ENCODE measurements at regions not wholly inside any gene's neighbourhood (a gene's known extent, or its start where the extent isn't known, plus 50 kb on each side); places are given as distances from the start of the nearest gene placed in this dataset.

DNA sequence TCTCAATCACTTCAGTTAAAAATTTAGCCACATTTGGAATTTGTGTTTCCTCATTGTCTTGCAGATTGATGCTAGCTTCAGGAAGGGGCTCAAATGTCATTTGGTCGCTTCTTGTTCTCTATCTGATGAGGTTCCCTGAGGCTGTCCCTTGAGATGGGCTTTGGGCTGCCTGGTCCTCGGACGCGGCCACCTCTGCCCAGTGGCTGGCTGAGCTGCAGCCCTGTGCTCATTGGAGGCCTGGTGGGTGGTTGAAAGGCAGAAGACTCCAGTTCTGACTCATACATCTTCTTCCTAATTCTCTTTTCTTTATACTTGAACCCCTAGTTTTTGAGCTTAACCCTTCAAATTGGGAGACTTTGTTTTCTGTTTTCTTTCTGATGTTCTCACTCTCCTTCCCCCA, 78.8 kb upstream of the NTRK2 start:
- Histone ChIP-seq H3K36me3 (ENCODE audit: control insufficient read depth, low read depth, low read length) (no peaks in the 10 kb centered on the region), H3K27ac (ENCODE audit: low read length) (no peak overlapping the region), H3K4me1 (ENCODE audit: control insufficient read depth, low read depth, low read length) (no peaks in the 10 kb centered on the region), H3K9ac (ENCODE audit: low read length) (no peak overlapping the region), H3K9me3 (ENCODE audit: control insufficient read depth, low read depth, low read length) (no peaks in the 10 kb centered on the region), H3K27me3 (ENCODE audit: control insufficient read depth, insufficient read depth, low read length) (no peaks in the 10 kb centered on the region), H3K4me3 (ENCODE audit: low read length) (no peak overlapping the region)

GRCh38 chr9:84592918-84593317, 76.6 kb upstream of the NTRK2 start:
- no peaks in the 10 kb centered on the region for H3K9me3 ChIP-seq (ENCODE audit: control insufficient read depth, low read depth, low read length)
- no peak overlapping the region for H3K9ac ChIP-seq (ENCODE audit: low read length)
- no peaks in the 10 kb centered on the region for H3K27me3 ChIP-seq (ENCODE audit: control insufficient read depth, insufficient read depth, low read length)
- no peak overlapping the region for H3K27ac ChIP-seq (ENCODE audit: low read length)
- H3K4me1 ChIP-seq (ENCODE audit: control insufficient read depth, low read depth, low read length), result no peaks in the 10 kb centered on the region
- H3K4me3 ChIP-seq (ENCODE audit: low read length), result no peak overlapping the region
- no peaks in the 10 kb centered on the region for H3K36me3 ChIP-seq (ENCODE audit: control insufficient read depth, low read depth, low read length)

GRCh38 chr9:84593352-84593751, 76.2 kb upstream of the NTRK2 start:
- Histone ChIP-seq H3K27me3 (ENCODE audit: control insufficient read depth, insufficient read depth, low read length) (no peaks in the 10 kb centered on the region), H3K4me3 (ENCODE audit: low read length) (no peak overlapping the region), H3K4me1 (ENCODE audit: control insufficient read depth, low read depth, low read length) (no peaks in the 10 kb centered on the region), H3K36me3 (ENCODE audit: control insufficient read depth, low read depth, low read length) (no peaks in the 10 kb centered on the region), H3K27ac (ENCODE audit: low read length) (no peak overlapping the region), H3K9me3 (ENCODE audit: control insufficient read depth, low read depth, low read length) (no peaks in the 10 kb centered on the region), H3K9ac (ENCODE audit: low read length) (no peak overlapping the region)

GRCh38 chr9:84597131-84597530, 72.4 kb upstream of the NTRK2 start:
- no peak overlapping the region for H3K4me3 ChIP-seq (ENCODE audit: low read length)

DNA sequence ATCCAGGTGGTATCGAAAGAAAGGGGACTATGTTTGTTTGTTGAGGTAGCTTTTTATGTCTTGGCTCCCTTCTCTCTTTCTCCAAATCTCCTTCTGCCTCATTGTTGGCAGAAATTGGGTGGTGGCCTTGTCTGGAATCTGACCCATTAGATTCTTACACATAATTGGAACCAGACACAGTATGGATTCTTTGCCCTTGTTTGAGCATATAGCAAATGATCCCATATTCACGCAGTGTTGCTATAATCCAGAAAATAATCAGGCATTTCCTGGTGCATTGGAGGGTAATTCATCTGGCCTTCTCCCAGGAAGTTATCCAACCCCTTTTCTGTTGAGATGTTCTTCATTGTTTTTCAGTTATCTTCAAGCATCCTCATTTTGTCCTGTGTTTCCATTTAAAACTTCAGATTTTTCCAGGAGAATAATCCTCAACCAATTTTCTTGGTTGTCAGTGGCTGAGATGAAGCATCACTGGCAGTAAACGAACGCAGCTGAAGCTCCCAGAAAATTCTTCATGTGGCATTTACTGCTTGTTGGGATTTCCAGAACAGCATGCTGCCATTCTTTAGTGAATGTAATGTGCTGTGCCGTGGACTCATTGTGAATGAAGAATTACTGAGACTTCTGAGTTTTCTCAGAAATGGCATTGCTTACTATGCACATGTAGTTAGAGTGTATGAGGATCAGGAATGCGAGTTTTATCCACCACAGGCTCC, 70.5 kb upstream of the NTRK2 start:
- H3K4me1 ChIP-seq (ENCODE audit: control insufficient read depth, low read depth, low read length), result no peaks in the 10 kb centered on the region
- H3K27ac ChIP-seq (ENCODE audit: low read length), result no peak overlapping the region

More at GRCh38 chr9:84597131-84597530, 72.4 kb upstream of the NTRK2 start:
- no peaks in the 10 kb centered on the region for H3K9me3 ChIP-seq (ENCODE audit: control insufficient read depth, low read depth, low read length)
- no peaks in the 10 kb centered on the region for H3K36me3 ChIP-seq (ENCODE audit: control insufficient read depth, low read depth, low read length)
- H3K27ac ChIP-seq (ENCODE audit: low read length), result no peak overlapping the region
- H3K4me1 ChIP-seq (ENCODE audit: control insufficient read depth, low read depth, low read length), result no peaks in the 10 kb centered on the region
- no peaks in the 10 kb centered on the region for H3K27me3 ChIP-seq (ENCODE audit: control insufficient read depth, insufficient read depth, low read length)
- H3K9ac ChIP-seq (ENCODE audit: low read length), result no peak overlapping the region

DNA sequence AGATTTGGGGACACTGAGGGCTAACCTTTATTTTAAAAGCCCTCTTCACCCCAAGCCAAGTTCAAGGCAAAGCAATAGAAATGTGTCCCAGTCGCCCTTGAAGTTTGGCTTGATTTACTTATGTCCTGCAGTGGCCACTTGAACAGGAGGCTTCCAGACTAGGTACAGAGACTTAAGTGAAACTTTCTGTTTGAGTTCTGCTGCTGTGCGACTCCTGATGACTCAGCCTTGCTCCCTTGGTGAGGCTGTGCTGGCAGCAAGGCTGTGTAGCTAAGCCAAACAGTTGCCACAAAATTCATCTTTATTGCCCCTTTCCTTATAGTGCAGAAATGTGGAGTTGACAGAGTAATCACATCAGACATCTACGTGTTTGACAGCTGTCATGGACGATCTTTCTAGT, 68.8 kb upstream of the NTRK2 start:
- no peak overlapping the region for H3K4me3 ChIP-seq (ENCODE audit: low read length)
- no peaks in the 10 kb centered on the region for H3K27me3 ChIP-seq (ENCODE audit: control insufficient read depth, insufficient read depth, low read length)
- H3K9ac ChIP-seq (ENCODE audit: low read length), result no peak overlapping the region
- H3K36me3 ChIP-seq (ENCODE audit: control insufficient read depth, low read depth, low read length), result no peaks in the 10 kb centered on the region
- H3K9me3 ChIP-seq (ENCODE audit: control insufficient read depth, low read depth, low read length), result no peaks in the 10 kb centered on the region
- H3K27ac ChIP-seq (ENCODE audit: low read length), result no peak overlapping the region
- H3K4me1 ChIP-seq (ENCODE audit: control insufficient read depth, low read depth, low read length), result no peaks in the 10 kb centered on the region

More for the DNA sequence above, 70.5 kb upstream of the NTRK2 start:
- Histone ChIP-seq H3K36me3 (ENCODE audit: control insufficient read depth, low read depth, low read length) (no peaks in the 10 kb centered on the region), H3K4me3 (ENCODE audit: low read length) (no peak overlapping the region), H3K9ac (ENCODE audit: low read length) (no peak overlapping the region), H3K27me3 (ENCODE audit: control insufficient read depth, insufficient read depth, low read length) (no peaks in the 10 kb centered on the region), H3K9me3 (ENCODE audit: control insufficient read depth, low read depth, low read length) (no peaks in the 10 kb centered on the region)

DNA sequence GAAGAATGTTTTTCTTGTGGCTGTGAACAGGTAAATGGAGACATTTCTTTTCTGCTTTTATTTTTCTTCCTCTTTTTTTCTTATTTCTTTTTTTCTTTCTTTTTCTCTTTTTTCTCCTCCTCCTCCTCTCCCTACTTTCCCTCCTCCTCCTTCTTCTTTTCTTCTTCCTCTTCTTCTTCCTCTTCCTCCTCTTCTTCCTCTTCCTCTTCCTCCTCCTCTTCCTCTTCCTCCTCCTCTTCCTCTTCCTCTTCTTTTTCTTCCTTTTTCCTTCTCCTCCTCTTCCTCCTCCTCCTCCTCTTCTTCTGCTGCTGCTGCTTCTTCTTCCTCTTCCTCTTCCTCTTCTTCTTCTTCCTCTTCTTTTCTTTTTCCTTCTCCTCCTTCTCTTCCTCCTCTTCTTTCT, 65.3 kb upstream of the NTRK2 start:
- Histone ChIP-seq H3K9me3 (ENCODE audit: control insufficient read depth, low read depth, low read length) (no peaks in the 10 kb centered on the region), H3K27ac (ENCODE audit: low read length) (no peak overlapping the region)

GRCh38 chr9:84609779-84610178, 59.8 kb upstream of the NTRK2 start:
- Histone ChIP-seq H3K27me3 (ENCODE audit: control insufficient read depth, insufficient read depth, low read length) (no peaks in the 10 kb centered on the region), H3K27ac (ENCODE audit: low read length) (no peak overlapping the region), H3K4me3 (ENCODE audit: low read length) (no peak overlapping the region), H3K36me3 (ENCODE audit: control insufficient read depth, low read depth, low read length) (no peaks in the 10 kb centered on the region), H3K9me3 (ENCODE audit: control insufficient read depth, low read depth, low read length) (no peaks in the 10 kb centered on the region), H3K4me1 (ENCODE audit: control insufficient read depth, low read depth, low read length) (peaks cover 8% of the 10 kb centered on the region), H3K9ac (ENCODE audit: low read length) (no peak overlapping the region)

More for the DNA sequence above, 65.3 kb upstream of the NTRK2 start:
- Histone ChIP-seq H3K4me3 (ENCODE audit: low read length) (no peak overlapping the region), H3K4me1 (ENCODE audit: control insufficient read depth, low read depth, low read length) (no peaks in the 10 kb centered on the region), H3K9ac (ENCODE audit: low read length) (no peak overlapping the region), H3K27me3 (ENCODE audit: control insufficient read depth, insufficient read depth, low read length) (no peaks in the 10 kb centered on the region), H3K36me3 (ENCODE audit: control insufficient read depth, low read depth, low read length) (no peaks in the 10 kb centered on the region)

GRCh38 chr9:84613431-84613830, 56.1 kb upstream of the NTRK2 start:
- Histone ChIP-seq H3K27me3 (ENCODE audit: control insufficient read depth, insufficient read depth, low read length) (no peaks in the 10 kb centered on the region), H3K4me3 (ENCODE audit: low read length) (no peak overlapping the region), H3K4me1 (ENCODE audit: control insufficient read depth, low read depth, low read length) (peaks cover 19% of the 10 kb centered on the region), H3K36me3 (ENCODE audit: control insufficient read depth, low read depth, low read length) (no peaks in the 10 kb centered on the region), H3K27ac (ENCODE audit: low read length) (no peak overlapping the region), H3K9me3 (ENCODE audit: control insufficient read depth, low read depth, low read length) (no peaks in the 10 kb centered on the region), H3K9ac (ENCODE audit: low read length) (no peak overlapping the region)

- Histone ChIP-seq H3K9ac (ENCODE audit: low read length) (no peak overlapping the region), H3K36me3 (ENCODE audit: control insufficient read depth, low read depth, low read length) (no peaks in the 10 kb centered on the region), H3K9me3 (ENCODE audit: control insufficient read depth, low read depth, low read length) (no peaks in the 10 kb centered on the region), H3K4me3 (ENCODE audit: low read length) (no peak overlapping the region), H3K27ac (ENCODE audit: low read length) (no peak overlapping the region), H3K4me1 (ENCODE audit: control insufficient read depth, low read depth, low read length) (peaks cover 13% of the 10 kb centered on the region), H3K27me3 (ENCODE audit: control insufficient read depth, insufficient read depth, low read length) (no peaks in the 10 kb centered on the region)
These were observed 54.0 kb upstream of the NTRK2 start for GRCh38 chr9:84615544-84615943.

- no peak overlapping the region for H3K9ac ChIP-seq (ENCODE audit: low read length)
- no peaks in the 10 kb centered on the region for H3K9me3 ChIP-seq (ENCODE audit: control insufficient read depth, low read depth, low read length)
- H3K4me1 ChIP-seq (ENCODE audit: control insufficient read depth, low read depth, low read length), result peaks cover 13% of the 10 kb centered on the region
- H3K4me3 ChIP-seq (ENCODE audit: low read length), result no peak overlapping the region
- no peaks in the 10 kb centered on the region for H3K36me3 ChIP-seq (ENCODE audit: control insufficient read depth, low read depth, low read length)
- no peaks in the 10 kb centered on the region for H3K27me3 ChIP-seq (ENCODE audit: control insufficient read depth, insufficient read depth, low read length)
- H3K27ac ChIP-seq (ENCODE audit: low read length), result no peak overlapping the region
These were observed 52.0 kb upstream of the NTRK2 start for GRCh38 chr9:84617411-84618029.

Measured in iPS-18a (cell line).